ENCODE measurements at regions not wholly inside any gene's neighbourhood (a gene's known extent, or its start where the extent isn't known, plus 50 kb on each side); places are given as distances from the start of the nearest gene placed in this dataset.

DNA sequence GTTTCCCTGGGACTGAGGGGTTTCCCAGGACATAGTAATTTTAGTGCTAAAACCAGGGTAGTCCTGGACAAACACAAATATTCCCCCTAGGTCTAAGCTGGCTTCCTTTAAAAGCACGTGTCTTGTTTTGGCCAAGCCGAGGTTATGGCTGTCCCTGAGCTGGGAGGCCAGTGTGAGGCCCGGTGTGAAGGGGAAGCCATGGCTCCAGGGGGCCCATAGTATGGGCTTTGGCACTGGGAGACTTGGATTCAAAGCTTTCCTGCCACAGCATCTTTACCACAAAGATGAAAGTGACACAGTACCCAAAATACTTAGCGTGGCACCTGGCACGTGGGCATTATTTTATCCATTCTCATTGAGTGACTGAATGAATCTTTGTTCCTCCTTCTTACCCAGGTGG is 345.2 kb downstream of the ZNF536 start:
- TF ChIP-seq, protein P1, sequence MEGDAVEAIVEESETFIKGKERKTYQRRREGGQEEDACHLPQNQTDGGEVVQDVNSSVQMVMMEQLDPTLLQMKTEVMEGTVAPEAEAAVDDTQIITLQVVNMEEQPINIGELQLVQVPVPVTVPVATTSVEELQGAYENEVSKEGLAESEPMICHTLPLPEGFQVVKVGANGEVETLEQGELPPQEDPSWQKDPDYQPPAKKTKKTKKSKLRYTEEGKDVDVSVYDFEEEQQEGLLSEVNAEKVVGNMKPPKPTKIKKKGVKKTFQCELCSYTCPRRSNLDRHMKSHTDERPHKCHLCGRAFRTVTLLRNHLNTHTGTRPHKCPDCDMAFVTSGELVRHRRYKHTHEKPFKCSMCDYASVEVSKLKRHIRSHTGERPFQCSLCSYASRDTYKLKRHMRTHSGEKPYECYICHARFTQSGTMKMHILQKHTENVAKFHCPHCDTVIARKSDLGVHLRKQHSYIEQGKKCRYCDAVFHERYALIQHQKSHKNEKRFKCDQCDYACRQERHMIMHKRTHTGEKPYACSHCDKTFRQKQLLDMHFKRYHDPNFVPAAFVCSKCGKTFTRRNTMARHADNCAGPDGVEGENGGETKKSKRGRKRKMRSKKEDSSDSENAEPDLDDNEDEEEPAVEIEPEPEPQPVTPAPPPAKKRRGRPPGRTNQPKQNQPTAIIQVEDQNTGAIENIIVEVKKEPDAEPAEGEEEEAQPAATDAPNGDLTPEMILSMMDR (IDR thresholded peaks at IDR 0.05), result no peak
- TF ChIP-seq POLR2A (IDR thresholded peaks at IDR 0.05), result no peak
